HG03439 (cell line): ENCODE measurements at regions not wholly inside any gene's neighbourhood (a gene's known extent, or its start where the extent isn't known, plus 50 kb on each side); places are given as distances from the start of the nearest gene placed in this dataset.
"Not testable (repeated sequence)": the region's sequence is repeated elsewhere in the genome, so short reads cannot be mapped to it uniquely, and the experiment has no call there.

Experiments
- ATAC-seq: cut with Tn5 transposase; IDR thresholded peaks from one replicate; pipeline ENCODE4 v1.9.1; 2021; ENCODE audit warnings: mild to moderate bottlenecking, moderate library complexity; ENCODE audit not compliant: unreplicated experiment

GRCh38 chr17:64773836-64774761 lies 112.0 kb upstream of the SMURF2 start:
- ATAC-seq, result no peak

- no peak for ATAC-seq
Measured at GRCh38 chr17:64773386-64773835, 111.3 kb upstream of the SMURF2 start.

- ATAC-seq, result no peak
Measured at GRCh38 chr17:64772845-64773299, 110.8 kb upstream of the SMURF2 start.

GRCh38 chr17:64771980-64772844 lies 110.1 kb upstream of the SMURF2 start:
- no peak for ATAC-seq

- no peak for ATAC-seq
Measured at GRCh38 chr17:64769712-64770111, 107.6 kb upstream of the SMURF2 start.

- ATAC-seq, result no peak
Measured at GRCh38 chr17:64767269-64767997, 105.3 kb upstream of the SMURF2 start.

GRCh38 chr17:64765191-64765889 lies 103.2 kb upstream of the SMURF2 start:
- no peak for ATAC-seq

- no peak for ATAC-seq
Measured at GRCh38 chr17:64750891-64751677, 89.0 kb upstream of the SMURF2 start.

- ATAC-seq, result no peak
Measured at GRCh38 chr17:64750478-64750877, 88.4 kb upstream of the SMURF2 start.

- no peak for ATAC-seq
Measured at GRCh38 chr17:64749306-64749705, 87.2 kb upstream of the SMURF2 start.

- ATAC-seq, result no peak
Measured at GRCh38 chr17:64747938-64748540, 85.9 kb upstream of the SMURF2 start.

GRCh38 chr17:64742326-64742725 lies 80.2 kb upstream of the SMURF2 start:
- ATAC-seq, result no peak

GRCh38 chr17:64741916-64742315 lies 79.8 kb upstream of the SMURF2 start:
- not testable (repeated sequence) for ATAC-seq

GRCh38 chr17:64741038-64741641 lies 79.0 kb upstream of the SMURF2 start:
- no peak for ATAC-seq

- ATAC-seq, result no peak
Measured at GRCh38 chr17:64739316-64740058, 77.4 kb upstream of the SMURF2 start.

- ATAC-seq, result no peak
Measured at GRCh38 chr17:64736804-64737492, 74.8 kb upstream of the SMURF2 start.

- ATAC-seq, result no peak
Measured at GRCh38 chr17:64732336-64733006, 70.4 kb upstream of the SMURF2 start.
